ENCODE measurements at regions not wholly inside any gene's neighbourhood (a gene's known extent, or its start where the extent isn't known, plus 50 kb on each side); places are given as distances from the start of the nearest gene placed in this dataset.
"Not testable (repeated sequence)": the region's sequence is repeated elsewhere in the genome, so short reads cannot be mapped to it uniquely, and the experiment has no call there.

DNA sequence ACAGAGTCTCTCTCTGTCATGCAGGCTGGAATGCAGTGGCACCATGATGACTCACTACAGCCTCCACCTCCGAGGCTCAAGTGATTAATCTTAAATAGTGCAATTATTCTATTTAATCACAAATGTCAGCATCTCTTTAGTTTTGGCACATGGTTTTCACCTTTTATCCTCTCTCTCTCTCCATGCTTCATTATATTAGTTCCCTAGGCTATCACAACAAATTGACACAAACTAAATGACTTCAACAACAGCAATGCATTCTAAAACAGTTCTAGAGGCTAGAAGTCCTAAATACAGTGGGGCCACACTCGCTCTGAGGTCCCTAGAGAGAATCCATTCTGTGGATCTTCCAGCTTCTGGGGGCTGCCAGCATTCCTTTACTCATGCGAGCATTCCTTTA, 178.2 kb upstream of the ZNG1F start:
- not testable (repeated sequence) for DNase-seq (ENCODE audit: low read depth in 2 of 2, low spot score in 1 of 2)

DNA sequence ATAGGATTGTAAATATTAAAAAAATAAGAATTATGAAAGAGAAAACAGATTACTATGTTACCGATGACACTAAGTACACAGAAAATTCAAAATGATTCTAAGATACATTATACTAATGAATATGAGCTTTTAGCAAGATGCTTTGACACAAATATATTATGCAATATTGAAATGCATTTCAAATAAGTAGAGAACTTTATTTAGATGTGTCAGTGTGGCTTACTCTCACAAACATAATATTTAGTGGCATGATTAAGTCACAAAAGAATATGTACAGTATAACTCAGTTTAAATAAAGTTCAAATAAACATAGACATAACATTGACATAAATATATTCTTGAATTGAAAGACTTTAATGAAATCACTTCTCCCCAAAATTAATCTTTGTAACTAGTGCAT, 172.7 kb upstream of the ZNG1F start:
- DNase-seq (ENCODE audit: low read depth in 2 of 2, low spot score in 1 of 2): not testable (repeated sequence)

DNA sequence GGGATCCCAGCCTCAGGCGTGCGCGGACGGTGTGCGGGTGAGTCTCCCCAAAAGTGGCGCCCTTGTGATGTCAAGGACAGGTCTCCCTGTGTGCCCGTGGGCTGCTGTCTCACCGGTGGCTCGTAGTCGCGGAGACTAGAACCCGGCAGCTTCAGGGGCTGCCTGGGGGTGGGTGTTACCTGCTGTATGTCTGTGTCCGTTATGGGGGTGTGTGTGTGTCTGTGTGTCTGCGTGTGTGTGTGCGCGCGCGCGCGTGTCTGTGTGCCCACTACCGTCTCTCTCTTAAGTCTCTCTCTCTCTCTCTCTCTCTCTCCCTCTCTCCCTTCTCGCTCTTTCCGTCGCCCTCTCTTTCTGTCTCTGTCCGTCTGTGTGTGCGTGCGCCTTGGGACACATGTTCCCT, 170.0 kb upstream of the ZNG1F start:
- not testable (repeated sequence) for DNase-seq (ENCODE audit: low read depth in 2 of 2, low spot score in 1 of 2)

DNA sequence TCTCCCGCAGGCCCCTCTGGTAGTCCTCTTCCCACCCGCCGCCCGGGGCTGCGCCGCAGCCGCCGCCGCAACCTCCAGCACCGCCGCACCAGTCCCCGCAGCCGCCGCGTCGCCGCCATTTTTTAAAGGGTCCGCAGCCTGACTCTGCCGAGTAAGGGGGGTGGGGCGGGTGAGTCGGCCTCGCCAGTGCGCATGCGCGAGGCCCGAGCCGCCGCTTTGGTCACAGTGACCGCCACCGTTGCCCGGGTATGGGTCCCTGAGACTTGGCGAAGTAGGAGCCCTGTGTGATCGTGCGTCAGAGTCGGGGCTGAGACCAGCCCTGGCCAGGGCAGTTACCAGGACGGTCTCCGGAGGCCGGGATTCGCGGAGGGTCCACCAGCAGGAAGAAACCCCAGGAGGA, 169.6 kb upstream of the ZNG1F start:
- peak; percentile 58 to 70 for DNase-seq (ENCODE audit: low read depth in 2 of 2, low spot score in 1 of 2)

DNA sequence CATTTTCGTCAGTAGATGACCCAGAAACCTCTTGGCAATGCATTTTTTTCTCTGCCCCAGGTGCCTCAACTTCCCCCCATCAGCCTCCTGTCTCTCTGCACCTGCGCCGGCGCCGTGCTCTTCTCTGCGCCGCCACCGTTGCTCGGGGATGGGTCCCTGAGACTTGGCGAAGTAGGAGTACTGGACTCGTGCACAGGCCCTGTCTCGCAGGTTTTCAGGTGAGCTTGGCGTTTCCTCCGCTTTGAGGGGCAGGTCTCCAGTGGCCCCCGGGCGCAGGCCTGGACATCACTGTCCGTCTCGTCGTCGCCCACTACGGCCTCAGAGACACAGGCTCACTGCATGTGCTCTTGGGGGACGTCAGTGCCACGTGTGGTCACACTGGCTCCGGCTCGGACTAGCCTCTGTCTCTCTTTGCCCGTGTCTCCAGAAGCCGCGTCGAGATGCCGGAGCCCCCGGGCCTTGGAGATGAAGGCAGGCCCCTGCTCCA, 168.8 kb upstream of the ZNG1F start:
- DNase-seq (ENCODE audit: low read depth in 2 of 2, low spot score in 1 of 2): not testable (repeated sequence)

DNA sequence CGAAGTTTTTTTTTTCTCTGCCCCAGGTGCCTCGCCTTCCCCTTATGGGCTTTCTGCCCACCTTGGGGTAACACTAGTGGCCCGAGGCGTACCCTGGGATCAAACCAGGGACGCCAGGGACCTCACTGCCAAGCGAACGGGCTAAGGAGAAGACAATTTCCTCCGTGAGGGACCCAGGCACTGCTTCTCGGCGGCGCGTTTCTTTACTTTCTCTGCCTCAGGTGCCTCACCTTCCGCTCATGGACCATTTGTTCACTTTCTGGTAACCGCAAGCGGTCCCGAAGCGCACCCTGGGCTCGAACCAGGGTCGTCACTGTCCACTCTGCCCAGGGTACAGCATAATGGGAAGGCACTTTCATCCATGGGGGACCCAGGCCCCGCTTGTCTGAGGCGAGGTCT, 168.2 kb upstream of the ZNG1F start:
- not testable (repeated sequence) for DNase-seq (ENCODE audit: low read depth in 2 of 2, low spot score in 1 of 2)

DNA sequence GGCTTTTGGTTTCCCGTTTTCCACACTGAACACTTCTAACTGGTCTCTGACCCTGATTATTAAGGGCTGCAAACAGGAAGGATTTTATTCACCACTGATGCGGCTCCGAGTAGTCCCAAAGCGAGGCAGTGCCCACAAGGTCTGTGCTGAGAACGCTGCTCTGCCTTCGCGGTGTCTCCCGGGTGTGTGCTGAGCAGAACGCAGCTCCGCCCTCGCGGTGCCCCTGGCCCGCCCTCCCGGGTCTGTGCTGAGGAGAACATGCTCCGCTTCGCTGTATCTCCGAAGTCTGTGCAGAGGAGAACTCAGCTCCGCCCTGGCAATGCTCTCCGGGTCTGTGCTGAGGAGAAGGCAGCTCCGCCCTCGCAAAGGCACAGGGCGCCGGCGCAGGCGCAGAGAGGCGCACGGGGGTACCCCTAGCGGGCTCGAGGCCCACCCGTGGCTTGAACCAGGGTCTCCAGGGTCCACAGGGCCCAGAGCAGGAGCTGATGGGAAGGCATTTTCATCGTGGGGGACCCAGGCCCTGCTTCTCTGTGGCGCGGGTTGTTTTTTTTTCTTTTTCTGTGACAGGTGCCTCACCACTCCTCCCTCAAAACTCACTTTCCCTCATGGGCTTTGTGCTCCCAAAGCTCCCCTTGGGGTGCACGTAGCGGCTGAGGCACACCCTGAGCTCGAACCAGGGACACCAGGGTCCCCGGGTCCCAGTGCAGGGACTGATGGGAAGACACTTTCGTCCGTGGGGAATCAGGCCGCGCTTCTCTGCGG, 167.7 kb upstream of the ZNG1F start:
- DNase-seq (ENCODE audit: low read depth in 2 of 2, low spot score in 1 of 2): peak; percentile 65 to 86

DNA sequence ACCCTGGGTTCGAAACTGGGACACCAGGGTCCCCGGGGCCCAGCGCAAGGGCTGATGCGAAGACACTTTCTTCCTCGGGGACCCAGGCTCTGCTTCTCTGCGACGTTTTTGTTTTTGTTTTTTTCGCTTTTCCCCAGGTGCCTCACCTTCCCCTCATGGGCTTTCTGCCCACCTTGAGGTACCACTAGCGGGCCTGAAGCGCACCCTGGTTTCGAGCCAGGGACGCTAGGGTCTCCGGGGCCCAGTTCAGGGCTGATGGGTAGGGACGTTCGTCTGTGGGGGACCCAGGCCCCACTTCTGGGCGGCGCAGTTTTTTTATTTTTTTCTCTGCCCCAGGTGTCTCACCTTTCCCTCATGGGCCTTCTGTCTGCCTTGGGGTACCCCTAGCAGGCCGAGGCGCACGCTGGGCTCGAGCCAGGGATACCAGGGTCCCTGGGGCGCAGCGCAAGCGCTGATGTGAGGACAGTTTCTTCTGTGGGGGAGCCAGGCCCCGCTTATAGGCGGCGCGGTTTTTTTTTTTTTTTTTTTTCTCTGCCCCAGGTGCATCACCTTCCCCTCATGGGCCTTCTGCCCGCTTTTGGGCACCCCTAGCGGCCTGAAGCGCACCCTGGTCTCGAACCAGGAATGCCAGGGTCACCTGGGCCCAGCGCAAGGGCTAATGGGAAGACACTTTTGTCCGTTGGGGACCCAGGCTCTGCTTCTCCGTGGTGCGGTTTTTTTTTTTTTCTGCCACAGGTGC, 166.8 kb upstream of the ZNG1F start:
- DNase-seq (ENCODE audit: low read depth in 2 of 2, low spot score in 1 of 2): not testable (repeated sequence)

DNA sequence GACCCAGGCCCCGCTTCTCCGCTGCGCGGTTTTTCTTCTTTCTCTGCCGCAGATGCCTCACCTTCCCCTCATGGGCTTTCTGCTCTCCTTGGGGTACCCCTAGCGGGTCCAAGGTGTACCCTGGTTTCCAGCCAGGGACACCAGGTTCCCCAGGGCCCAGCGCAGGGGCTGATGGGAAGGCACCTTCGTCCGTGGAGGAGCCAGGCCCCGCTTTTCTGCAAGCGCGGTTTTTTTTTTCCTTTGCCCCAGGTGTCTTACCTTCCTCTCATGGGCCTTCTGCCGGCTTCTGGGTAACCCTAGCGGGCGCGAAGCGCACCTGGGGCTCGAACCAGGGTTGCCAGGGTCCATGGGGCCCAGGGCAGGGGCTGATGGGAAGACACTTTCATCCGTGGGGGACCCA, 165.9 kb upstream of the ZNG1F start:
- DNase-seq (ENCODE audit: low read depth in 2 of 2, low spot score in 1 of 2): not testable (repeated sequence)

DNA sequence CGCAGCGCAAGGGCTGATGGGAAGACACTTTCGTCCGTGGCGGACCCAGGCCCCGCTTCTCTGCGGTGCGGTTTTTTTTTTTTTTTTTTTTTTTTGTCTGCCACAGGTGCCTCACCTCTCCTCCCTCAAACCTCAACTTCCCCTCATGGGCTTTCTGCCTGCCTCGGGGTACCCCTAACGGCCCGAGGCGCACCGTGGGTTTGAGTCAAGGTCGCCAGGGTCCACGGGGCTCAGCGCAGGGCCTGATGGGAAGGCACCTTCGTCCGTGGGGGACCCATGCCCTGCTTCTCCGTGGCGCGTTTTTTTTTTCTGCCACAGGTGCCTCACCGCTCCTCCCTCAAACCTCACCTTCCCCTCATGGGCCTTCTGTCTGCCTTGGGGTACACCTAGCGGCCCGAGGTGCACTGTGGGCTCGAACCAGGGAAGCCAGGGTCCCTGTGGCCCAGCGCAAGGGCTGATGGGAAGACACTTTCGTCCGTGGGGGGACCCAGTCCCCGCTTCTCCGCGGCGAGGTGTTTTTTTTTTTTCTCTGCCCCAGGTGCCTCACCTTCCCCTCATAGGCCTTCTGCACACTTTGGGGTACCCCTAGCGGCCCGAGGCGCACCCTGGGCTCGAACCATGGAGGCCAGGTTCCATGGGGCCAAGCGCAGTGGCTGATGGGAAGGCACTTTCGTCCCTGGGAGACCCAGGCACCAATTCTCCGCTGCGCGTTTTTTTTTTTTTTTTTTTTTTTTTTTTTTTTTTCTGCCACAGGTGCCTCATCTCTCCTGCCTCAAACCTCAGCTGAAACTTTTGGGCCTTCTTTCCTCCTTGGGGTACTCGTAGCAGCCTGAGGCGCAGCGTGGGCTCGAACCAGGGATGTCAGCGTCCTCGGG, 165.2 kb upstream of the ZNG1F start:
- not testable (repeated sequence) for DNase-seq (ENCODE audit: low read depth in 2 of 2, low spot score in 1 of 2)

DNA sequence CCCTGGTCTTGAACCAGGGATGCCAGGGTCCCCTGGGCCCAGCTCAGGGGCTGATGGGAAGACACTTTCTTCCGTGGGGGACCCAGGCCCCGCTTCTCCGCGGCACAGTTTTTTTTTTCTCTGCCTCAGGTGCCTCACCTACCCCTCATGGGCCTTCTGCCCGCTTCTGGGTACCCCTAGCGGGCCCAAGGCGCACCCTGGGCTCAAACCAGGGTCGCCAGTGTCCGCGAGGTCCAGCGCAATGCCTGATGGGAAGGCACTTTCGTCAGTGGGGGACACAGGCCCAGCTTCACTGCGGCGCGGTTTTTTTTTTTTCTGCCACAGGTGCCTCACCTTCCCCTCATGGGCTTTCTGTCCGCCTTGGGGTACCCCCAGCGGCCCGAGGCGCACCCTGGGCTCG, 163.9 kb upstream of the ZNG1F start:
- DNase-seq (ENCODE audit: low read depth in 2 of 2, low spot score in 1 of 2): not testable (repeated sequence)

DNA sequence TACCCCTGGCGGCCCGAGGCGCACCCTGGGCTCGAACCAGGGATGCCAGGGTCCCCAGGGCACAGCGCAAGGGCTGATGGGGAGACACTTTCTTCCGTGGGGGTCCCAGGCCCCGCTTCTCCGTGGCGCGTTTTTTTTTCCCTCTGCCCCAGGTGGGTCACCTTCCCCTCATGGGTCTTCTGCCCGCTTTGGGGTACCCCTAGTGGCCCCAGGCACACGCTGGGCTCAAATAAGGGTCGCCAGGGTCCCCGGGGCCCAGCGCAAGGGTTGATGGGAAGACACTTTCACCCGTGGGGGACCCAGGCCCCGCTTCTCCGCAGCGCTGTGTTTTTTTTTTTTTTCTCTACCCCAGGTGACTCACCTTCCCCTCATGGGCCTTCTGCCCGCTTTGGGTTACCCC, 163.3 kb upstream of the ZNG1F start:
- DNase-seq (ENCODE audit: low read depth in 2 of 2, low spot score in 1 of 2): not testable (repeated sequence)

DNA sequence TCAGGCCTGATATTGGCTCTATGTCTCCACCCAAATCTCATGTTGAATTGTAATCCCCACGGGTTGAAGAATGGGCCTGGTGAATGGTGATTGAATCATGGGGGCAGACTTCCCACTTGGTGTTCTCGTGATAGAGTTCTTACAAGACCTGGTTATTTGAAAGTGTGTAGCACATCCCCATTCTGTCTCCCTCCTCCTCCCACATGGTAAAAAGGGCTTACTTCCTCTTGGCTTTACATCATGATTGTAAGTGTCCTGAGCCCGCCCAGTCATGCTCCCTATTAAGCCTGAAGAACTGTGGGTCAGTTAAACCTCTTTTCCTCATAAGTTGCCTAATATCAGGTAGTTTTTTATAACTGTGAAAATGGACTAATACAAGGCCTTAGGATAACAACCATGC, 158.8 kb upstream of the ZNG1F start:
- not testable (repeated sequence) for DNase-seq (ENCODE audit: low read depth in 2 of 2, low spot score in 1 of 2)

DNA sequence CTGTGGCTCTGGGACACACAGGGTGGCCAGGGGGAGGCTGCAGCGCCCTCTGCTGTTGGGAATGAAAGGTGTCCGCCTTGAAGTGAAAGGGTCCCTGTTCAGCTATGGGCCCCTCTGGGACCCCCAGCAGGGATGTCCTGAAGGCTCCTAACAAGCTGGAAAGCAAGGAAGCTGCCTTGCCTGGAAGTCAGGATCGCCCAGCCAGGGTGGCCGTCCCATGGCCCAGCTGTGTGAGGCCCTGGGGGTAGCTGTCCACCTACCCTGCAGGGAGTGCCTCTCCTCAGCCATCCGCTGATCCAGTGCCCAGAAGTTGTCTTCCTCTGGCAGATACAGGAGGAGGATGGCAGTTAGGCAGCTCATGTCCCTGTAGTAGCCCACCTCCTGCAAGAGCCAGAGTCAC, 143.4 kb upstream of the ZNG1F start:
- DNase-seq (ENCODE audit: low read depth in 2 of 2, low spot score in 1 of 2): not testable (repeated sequence)

DNA sequence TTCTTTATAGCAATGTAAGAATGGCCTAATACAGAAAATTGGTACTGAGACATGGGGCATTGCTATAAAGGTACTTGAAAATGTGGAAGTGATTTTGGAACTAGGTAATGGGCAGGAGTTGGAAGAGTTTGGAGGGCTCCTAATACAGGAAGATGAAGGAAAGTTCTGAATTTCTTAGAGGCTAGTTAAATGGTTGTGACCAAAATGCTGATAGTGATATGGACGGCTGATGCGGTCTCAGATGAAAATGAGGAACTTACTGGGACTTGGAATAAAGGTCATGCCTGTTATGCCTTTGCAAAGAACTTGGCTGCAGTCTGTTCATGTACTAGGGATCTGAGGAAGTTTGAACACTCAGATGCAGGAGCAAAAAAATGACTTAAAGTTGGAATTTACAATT, 132.2 kb upstream of the ZNG1F start:
- DNase-seq (ENCODE audit: low read depth in 2 of 2, low spot score in 1 of 2): not testable (repeated sequence)

DNA sequence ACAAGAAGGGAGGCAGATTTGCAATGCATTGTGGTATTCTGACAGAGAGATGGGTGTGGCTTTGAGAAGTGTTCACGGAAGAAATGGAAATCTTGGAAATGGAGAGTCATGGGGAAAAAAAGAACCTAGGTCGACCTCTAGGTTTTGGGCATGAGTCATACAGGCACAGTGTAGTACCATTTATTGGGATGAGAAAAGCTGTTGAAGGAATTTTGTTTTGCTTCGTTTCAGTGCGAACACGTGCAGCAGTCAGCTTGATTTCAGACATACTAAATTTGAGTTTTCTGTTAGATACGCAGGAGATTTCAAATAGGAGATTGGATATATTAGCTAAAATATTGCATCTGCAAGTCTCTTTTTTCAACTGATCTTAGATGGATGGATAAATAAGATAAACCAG, 119.8 kb upstream of the ZNG1F start:
- DNase-seq (ENCODE audit: low read depth in 2 of 2, low spot score in 1 of 2): not testable (repeated sequence)

DNA sequence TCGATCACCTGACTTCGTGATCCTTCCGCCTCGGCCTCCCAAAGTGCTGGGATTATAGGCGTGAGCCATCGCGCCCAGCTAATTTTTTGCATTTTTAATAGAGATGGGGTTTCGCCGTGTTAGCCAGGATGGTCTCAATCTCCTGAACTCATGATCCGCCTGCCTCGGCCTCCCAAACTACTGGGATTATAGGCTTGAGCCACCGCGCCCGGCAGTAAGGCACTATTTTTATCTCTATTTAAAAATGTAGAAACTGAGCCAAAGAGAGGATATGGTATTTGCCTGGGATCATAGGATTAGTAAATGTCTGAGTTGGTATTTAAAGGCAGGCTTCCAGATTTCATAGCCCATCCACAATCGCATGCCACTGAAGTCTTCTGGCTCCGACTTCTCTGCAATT, 96.6 kb upstream of the ZNG1F start:
- DNase-seq (ENCODE audit: low read depth in 2 of 2, low spot score in 1 of 2): not testable (repeated sequence)

DNA sequence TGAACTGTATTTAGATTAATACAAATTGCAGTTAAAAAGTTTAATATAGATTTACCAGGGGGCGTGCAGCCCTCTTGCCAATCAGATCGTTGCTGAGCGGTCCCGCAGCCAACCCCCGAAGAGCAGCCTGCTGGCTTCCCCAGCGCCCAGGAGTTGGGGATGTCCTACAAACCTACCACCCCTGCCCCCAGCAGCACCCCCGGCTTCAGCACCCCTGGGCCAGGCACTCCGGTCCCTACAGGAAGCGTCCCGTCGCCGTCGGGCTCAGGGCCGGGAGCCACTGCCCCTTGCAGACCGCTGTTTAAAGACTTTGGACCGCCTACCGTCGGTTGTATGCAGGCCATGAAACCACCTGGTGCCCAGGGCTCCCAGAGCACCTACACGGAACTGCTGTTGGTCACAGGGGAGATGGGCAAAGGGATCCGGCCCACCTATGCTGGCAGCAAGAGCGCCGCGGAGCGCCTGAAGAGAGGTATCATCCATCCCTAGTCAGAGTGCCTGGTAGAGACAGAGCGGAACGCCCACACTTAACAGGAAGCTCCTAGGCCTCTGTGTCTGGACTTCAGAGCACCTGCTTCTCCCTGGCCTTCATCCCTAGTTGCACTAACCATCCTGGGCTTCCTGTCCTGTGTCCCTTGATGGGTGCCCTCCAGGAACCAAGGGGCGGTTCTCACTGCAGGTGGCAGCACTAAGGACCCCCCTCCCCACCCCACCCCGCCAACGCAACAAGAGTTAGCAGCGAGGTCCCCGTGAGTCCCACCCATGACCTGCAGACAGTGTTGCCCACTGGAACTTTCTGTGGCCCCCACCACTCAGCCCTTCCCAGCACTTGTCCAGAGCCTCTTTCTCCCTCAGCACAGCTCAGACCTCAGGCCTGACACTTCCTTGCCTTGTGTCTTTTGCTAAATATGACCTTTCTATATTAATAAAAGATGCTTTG, 91.5 kb upstream of the ZNG1F start:
- not testable (repeated sequence) for DNase-seq (ENCODE audit: low read depth in 2 of 2, low spot score in 1 of 2)

DNA sequence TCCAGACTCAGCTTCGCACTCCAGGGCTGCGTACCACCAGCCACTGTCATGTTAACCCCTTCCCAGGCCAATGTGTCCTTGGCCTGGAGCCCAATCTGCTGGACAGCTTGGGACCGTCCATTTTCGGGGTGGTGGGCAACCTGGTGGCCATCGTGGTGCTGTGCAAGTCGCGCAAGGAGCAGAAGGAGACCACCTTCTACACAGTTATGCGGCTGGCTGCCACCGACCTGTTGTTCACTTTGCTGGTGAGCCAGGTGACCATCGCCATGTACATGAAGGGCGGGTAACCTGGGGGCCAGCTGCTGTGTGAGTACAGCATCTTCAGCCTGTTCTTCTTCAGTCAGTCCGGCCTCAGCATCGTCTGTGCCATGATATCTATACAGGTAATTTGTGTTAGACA, 90.3 kb upstream of the ZNG1F start:
- not testable (repeated sequence) for DNase-seq (ENCODE audit: low read depth in 2 of 2, low spot score in 1 of 2)

DNA sequence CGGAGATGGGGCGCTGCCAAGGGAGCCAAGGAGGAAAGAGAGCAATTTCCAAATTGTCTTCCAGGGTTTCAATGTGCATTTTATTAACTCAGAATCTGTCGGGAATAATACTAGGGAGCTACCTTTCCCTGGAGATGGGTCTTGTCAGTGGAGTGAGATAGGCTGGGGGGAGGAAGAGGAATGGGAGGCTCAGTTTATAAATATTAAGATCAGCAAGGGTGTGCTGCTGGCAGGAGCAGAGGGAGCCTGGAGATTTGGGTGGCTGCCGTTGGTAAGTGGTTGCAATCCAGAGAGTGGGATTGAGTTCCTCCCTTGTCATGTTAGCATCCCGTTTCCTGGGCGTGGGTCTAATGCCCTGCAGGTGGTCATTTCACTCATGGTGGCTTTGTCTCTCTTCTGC, 89.9 kb upstream of the ZNG1F start:
- not testable (repeated sequence) for DNase-seq (ENCODE audit: low read depth in 2 of 2, low spot score in 1 of 2)

All from stimulated activated CD8-positive, alpha-beta memory T cell treated with anti-CD3 and anti-CD28 coated beads, Interleukin-4, amount 100 ng/mL, for 4 hours (primary cell).